NT2/D1 (cell line): ENCODE measurements at regions not wholly inside any gene's neighbourhood (a gene's known extent, or its start where the extent isn't known, plus 50 kb on each side); places are given as distances from the start of the nearest gene placed in this dataset.

Experiments used
- DNase-seq: peaks from one replicate; pipeline ENCODE4 v3.0.0-alpha.2; 2011; ENCODE audit warnings: low read depth, low spot score
- H3K27me3 ChIP-seq: 2 replicates; pipeline ENCODE4 v1.6.0; 2011; ENCODE audit warnings: mild to moderate bottlenecking; ENCODE audit not compliant: insufficient read length, insufficient read depth
- H3K36me3 ChIP-seq: 2 replicates; pipeline ENCODE4 v1.6.1; 2011; ENCODE audit warnings: mild to moderate bottlenecking, low read length, mixed read lengths; ENCODE audit not compliant: insufficient read depth, insufficient read length
- H3K4me1 ChIP-seq: 2 replicates; pipeline ENCODE4 v1.5.1; 2011; ENCODE audit not compliant: insufficient read depth, insufficient read length
- H3K4me3 ChIP-seq: 2 replicates; pipeline ENCODE4 v1.5.1; 2011; ENCODE audit warnings: low read depth; ENCODE audit not compliant: insufficient read length
- H3K9ac ChIP-seq: 2 replicates; pipeline ENCODE4 v1.6.0; 2011; ENCODE audit warnings: low read depth; ENCODE audit not compliant: insufficient read length
- H3K9me3 ChIP-seq: 2 replicates; pipeline ENCODE4 v1.5.1; 2011; ENCODE audit warnings: mild to moderate bottlenecking, low read length; ENCODE audit not compliant: insufficient read depth
- SUZ12 ChIP-seq: IDR thresholded peaks from 2 replicates; pipeline ENCODE4 v1.6.1; 2011; ENCODE audit not compliant: insufficient read length, insufficient read depth; ENCODE audit errors: extremely low read depth
- YY1 ChIP-seq: IDR thresholded peaks from 2 replicates; pipeline ENCODE4 v1.6.1; 2011; ENCODE audit not compliant: insufficient read length, insufficient read depth
- ZNF274 ChIP-seq: IDR thresholded peaks from 2 replicates; pipeline ENCODE4 v1.6.1; 2011; ENCODE audit warnings: mild to moderate bottlenecking, low read depth, low read length

DNA sequence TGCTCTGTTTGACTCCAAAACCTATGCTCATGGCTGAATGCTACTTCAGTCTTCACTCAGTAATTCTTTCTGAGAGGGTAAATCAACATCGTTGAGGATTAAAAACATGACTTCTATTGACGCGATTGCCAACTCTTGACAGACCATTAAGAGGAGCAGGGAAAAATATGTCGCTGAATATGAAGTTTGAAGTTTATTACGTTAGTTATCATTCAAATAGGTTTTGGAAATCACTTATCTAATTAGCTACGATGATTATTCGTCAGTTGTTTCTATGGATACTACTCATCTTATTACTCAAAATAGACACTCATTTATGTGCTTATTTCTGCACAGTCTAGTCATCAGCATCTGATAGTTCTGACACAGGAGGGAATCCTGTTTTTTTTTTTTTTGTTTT lies 279.2 kb upstream of the TBL1XR1 start:
- H3K4me3 ChIP-seq = no peak overlapping the region
- H3K4me1 ChIP-seq = no peaks in the 10 kb centered on the region
- H3K36me3 ChIP-seq = no peaks in the 10 kb centered on the region
- no peak overlapping the region for H3K9ac ChIP-seq
- TF ChIP-seq YY1 (no peak), SUZ12 (no peak), ZNF274 (no peak)
- no peak for DNase-seq
- H3K9me3 ChIP-seq = no peaks in the 10 kb centered on the region
- no peaks in the 10 kb centered on the region for H3K27me3 ChIP-seq

DNA sequence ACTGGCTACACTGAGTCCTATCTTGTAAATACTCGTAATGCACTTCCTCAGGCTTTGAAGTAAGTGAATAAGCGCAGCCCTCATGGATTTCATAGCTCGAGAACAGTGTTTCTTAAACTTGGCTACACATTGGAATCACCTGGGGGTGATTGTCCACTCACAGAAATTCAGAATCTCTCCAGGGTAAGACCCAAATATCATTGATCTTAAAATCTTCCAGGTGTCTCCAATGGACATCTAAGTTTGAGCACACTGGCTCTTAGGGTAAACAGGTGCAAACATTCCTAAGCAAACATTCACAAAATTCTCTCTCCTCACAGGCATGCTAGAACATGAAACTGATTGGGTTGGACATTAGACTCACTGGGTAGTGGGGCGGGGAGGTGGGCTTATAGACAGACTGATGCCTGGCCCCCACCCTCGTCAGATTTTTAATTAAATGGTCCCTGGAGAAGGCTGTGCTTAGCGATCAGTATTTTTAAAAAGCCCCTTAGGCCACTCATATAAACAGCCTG lies 279.7 kb upstream of the TBL1XR1 start:
- no peak for DNase-seq
- no peak overlapping the region for H3K4me3 ChIP-seq
- TF ChIP-seq SUZ12 (no peak), YY1 (no peak), ZNF274 (no peak)
- H3K9me3 ChIP-seq = no peaks in the 10 kb centered on the region
- no peaks in the 10 kb centered on the region for H3K36me3 ChIP-seq
- no peak overlapping the region for H3K9ac ChIP-seq
- no peaks in the 10 kb centered on the region for H3K4me1 ChIP-seq
- no peaks in the 10 kb centered on the region for H3K27me3 ChIP-seq

DNA sequence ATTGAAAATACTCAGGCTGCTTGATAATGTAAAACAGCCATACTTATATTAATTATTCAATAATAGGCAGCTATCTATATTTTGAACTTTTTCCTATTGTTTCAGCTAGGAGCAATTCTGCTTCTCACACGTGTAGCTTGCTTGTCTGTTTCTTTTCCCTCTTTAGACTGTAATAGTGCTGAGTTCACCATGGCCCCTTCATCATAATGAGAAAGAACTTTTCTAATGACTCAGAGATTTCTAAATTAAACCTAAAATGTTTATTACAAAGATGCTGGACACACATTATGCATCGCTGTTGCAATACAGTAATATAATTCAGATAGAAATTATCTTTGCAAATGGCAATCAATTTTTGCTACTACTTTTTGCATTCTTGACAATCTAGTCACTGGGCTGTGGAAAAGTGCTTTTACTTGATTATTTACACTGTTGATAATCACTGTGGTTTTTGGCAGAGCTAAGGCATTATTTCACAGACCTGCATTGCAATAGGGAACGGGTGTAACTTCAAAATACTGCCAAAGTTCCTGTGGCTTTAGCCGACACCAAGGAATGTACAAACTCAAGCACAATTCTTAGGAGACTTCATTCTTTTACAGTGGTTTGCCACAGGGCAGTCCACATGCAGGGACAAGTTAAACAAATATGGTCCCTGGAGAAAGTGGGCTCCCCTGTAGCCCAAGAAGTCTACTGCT lies 281.0 kb upstream of the TBL1XR1 start:
- DNase-seq = no peak
- Histone ChIP-seq H3K9ac (no peak overlapping the region), H3K4me3 (no peak overlapping the region), H3K9me3 (no peaks in the 10 kb centered on the region), H3K27me3 (no peaks in the 10 kb centered on the region), H3K36me3 (no peaks in the 10 kb centered on the region), H3K4me1 (no peaks in the 10 kb centered on the region)
- TF ChIP-seq ZNF274 (no peak), YY1 (no peak), SUZ12 (no peak)

DNA sequence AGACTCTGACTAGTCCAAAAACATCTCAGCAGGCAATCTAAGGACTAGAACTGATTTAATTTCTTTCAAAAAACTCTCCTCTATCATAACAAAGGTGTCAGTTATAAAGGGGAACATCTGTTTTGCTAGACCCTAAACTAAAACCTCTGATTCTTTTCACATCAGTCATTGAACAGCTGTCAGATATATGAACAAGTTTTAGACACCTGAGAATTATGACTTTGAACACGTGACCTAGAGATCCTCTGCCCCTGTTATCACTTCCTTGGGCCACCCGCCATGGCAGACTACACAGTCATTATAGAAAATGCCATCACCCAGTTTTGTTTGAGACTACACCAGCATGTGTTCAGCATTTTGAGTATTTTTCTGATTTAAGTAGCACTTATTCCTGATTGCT lies 282.3 kb upstream of the TBL1XR1 start:
- Histone ChIP-seq H3K4me1 (no peaks in the 10 kb centered on the region), H3K36me3 (no peaks in the 10 kb centered on the region), H3K4me3 (no peak overlapping the region), H3K9me3 (no peaks in the 10 kb centered on the region), H3K9ac (no peak overlapping the region), H3K27me3 (no peaks in the 10 kb centered on the region)
- DNase-seq = no peak
- TF ChIP-seq SUZ12 (no peak), ZNF274 (no peak), YY1 (no peak)

DNA sequence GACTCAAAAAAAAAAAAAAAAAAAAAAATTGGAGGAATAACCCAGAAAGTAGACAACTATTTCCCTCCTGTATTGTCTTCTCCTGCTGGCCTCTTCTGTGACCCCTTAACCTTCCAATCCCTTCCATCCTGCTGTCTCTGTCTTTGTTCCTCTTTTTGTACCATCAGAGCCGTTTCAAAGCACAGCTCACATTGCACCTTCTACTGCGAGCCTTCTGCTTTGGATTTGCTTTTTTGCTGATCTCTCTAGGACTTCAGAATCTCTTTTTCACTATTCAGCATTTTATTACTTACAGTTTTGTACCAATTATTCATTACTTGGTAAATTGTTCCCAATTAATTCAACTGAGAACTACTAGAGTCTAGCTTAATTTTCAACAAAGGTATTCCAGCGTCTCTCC lies 284.0 kb upstream of the TBL1XR1 start:
- Histone ChIP-seq H3K36me3 (no peaks in the 10 kb centered on the region), H3K4me1 (no peaks in the 10 kb centered on the region), H3K4me3 (no peak overlapping the region), H3K9me3 (0 out of 2 replicates have a peak, but pooled peaks cover 12% of the 10 kb centered on the region), H3K27me3 (no peaks in the 10 kb centered on the region), H3K9ac (no peak overlapping the region)
- TF ChIP-seq YY1 (no peak), ZNF274 (no peak), SUZ12 (no peak)
- DNase-seq = no peak

DNA sequence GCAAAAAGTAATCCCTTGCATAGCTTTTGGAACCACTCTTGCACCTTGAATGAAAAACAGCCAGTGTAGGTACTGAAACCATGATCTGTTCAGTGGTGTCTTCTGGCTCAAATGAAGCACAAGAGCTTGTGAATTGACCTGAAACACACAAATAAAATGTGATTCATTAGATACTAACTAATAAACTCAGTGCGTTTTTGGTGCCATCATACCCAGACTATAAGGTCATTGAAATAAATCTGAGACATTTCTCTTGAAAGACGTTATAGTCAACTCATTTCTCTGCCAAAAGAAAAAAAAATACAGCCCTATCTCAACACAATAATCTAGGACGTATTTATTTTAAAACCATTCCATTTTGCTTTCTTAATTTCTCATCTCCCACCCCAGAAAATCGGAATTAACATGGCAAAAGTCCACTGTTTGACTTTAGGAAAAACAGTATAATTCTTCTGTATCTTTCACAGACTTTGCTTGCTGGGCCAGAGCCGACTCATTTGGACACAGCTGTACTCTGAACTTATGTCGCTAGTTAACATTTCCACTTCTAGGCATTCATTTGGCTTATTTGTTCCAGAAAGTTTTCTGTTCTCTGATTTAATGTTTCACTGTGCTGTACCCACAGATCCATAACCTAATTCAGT lies 284.9 kb upstream of the TBL1XR1 start:
- DNase-seq = no peak
- Histone ChIP-seq H3K4me1 (no peaks in the 10 kb centered on the region), H3K36me3 (no peaks in the 10 kb centered on the region), H3K27me3 (no peaks in the 10 kb centered on the region), H3K4me3 (no peak overlapping the region), H3K9ac (no peak overlapping the region), H3K9me3 (0 out of 2 replicates have a peak, but pooled peaks cover 12% of the 10 kb centered on the region)
- TF ChIP-seq SUZ12 (no peak), ZNF274 (no peak), YY1 (no peak)

DNA sequence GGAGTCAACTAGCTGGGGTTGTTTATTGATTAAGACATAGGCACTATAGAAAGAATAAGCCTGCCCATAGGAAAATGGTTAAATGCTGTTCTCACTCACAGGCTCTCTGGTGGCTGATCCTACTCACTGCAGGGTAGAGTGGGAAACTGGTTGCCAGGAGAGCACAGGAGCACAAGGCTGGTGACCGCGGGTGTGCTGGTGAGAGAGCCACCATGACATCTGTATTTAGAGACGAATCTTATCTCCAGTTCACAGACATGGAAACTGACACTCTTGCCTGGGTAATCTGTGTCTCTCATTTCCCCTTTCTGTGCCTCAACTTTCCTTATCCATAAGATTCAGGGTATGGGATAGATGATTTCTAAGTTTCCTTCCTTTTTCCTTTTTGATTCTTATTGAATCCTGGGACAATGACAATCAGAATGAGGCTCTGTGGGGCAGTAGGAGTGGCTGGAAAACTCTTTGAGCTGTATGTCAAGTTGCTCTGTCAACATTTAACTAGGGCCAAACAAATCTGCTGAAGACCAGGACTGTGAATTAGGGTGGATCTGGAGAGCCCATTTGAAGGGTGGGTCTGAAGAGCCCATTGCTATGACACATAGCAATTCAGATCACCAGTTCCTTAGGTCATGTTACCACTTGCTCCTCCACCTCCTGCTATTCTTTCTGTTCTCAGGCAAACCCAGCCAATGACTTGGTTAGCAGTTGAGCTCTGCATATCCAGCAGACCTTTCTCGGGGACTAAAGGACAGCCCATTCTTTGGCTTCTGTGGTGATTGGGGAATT lies 286.1 kb upstream of the TBL1XR1 start:
- 0 out of 2 replicates have a peak, but pooled peaks cover 12% of the 10 kb centered on the region for H3K9me3 ChIP-seq
- H3K36me3 ChIP-seq = no peaks in the 10 kb centered on the region
- TF ChIP-seq YY1 (no peak), ZNF274 (no peak), SUZ12 (no peak)
- no peak overlapping the region for H3K4me3 ChIP-seq
- no peak overlapping the region for H3K9ac ChIP-seq
- no peak for DNase-seq
- H3K4me1 ChIP-seq = no peaks in the 10 kb centered on the region
- H3K27me3 ChIP-seq = no peaks in the 10 kb centered on the region
